ENCODE measurements at regions not wholly inside any gene's neighbourhood (a gene's known extent, or its start where the extent isn't known, plus 50 kb on each side); places are given as distances from the start of the nearest gene placed in this dataset.

DNA sequence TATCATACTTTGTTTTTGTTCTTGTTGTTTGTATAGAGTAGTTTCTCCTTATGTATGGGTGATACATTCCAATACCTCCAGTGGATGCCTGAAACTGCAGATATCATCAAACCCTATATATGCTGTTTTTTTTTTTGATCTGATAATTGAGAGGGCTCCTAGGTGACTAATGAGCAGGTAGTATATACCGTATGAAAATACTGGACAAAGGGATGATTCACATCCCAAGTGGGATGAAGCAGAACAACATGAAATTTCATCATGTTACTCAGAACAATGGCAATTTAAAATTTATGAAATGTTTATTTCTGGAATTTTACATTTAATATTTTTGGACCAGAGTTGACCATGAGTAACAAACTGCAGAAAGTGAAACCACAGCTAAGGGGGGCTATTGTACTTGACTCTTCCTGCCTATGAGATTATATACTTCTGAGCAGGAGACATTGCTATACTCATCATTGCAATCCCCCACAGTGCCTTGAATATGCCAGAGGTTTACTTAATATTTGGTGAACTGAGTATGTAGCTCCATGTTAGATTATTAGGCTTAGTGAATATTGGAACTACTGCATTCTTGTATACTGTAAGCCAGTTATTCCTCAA, 258.7 kb upstream of the FBXL7 start:
- TF ChIP-seq, protein P1, sequence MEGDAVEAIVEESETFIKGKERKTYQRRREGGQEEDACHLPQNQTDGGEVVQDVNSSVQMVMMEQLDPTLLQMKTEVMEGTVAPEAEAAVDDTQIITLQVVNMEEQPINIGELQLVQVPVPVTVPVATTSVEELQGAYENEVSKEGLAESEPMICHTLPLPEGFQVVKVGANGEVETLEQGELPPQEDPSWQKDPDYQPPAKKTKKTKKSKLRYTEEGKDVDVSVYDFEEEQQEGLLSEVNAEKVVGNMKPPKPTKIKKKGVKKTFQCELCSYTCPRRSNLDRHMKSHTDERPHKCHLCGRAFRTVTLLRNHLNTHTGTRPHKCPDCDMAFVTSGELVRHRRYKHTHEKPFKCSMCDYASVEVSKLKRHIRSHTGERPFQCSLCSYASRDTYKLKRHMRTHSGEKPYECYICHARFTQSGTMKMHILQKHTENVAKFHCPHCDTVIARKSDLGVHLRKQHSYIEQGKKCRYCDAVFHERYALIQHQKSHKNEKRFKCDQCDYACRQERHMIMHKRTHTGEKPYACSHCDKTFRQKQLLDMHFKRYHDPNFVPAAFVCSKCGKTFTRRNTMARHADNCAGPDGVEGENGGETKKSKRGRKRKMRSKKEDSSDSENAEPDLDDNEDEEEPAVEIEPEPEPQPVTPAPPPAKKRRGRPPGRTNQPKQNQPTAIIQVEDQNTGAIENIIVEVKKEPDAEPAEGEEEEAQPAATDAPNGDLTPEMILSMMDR (IDR thresholded peaks at IDR 0.05): no peak
- TF ChIP-seq POLR2A (IDR thresholded peaks at IDR 0.05) (no peak), EP300 (IDR thresholded peaks at IDR 0.05) (no peak)
